ENCODE measurements at regions not wholly inside any gene's neighbourhood (a gene's known extent, or its start where the extent isn't known, plus 50 kb on each side); places are given as distances from the start of the nearest gene placed in this dataset.

DNA sequence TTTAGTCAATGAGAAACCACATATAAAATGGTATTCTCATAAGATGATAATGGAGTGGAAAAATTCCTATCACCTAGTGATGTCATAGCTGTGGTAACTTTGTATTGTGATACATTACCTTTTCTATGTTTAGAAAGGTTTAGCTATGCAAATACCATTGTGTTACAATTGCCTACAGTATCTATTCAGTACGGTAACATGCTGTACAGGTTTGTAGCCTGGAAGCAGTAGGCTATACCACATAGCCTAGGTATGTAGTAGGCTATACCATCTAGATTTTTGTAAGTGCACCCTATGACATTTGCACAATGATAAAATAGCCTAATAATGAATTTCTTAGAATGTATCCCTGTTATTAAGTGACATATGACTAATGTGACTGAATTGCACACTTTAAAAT is 50.5 kb upstream of the CCDC196 start:
- DNase-seq, result no peak
